CD4-positive, alpha-beta T cell treated with Interleukin-6 at 100 ng/mL for 8 hours (primary cell): ENCODE measurements at regions not wholly inside any gene's neighbourhood (a gene's known extent, or its start where the extent isn't known, plus 50 kb on each side); places are given as distances from the start of the nearest gene placed in this dataset.

ENCODE experiments used
- DNase-seq: peaks from one replicate; pipeline ENCODE4 v3.0.0-alpha.2; 2020; ENCODE audit warnings: mixed read lengths, low spot score

DNA sequence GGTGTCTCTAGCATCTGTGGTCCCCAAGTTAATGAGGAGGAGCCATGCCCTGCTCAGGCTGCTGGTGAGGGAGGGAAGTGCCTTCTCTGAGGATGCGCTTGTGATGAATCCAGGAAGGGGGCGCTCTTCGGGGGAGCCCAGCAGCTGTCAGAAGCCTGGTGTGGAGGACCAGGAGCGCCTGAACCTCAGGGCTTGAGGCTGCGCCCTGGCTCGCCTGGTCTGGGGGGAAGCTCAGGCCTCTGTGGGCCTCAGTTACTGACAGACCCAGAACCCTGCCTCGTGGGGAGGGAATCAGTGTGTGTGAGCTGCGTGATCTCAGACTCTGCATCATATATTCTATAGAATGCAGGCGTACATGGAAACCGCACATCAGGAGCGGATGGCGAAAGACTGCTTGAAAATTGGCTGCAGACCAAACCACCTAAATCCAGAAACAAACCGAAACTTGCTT lies 126.1 kb downstream of the SEC14L1 start:
- no peak for DNase-seq

GRCh38 chr17:77269696-77270681 lies 129.2 kb downstream of the SEC14L1 start:
- DNase-seq: no peak

DNA sequence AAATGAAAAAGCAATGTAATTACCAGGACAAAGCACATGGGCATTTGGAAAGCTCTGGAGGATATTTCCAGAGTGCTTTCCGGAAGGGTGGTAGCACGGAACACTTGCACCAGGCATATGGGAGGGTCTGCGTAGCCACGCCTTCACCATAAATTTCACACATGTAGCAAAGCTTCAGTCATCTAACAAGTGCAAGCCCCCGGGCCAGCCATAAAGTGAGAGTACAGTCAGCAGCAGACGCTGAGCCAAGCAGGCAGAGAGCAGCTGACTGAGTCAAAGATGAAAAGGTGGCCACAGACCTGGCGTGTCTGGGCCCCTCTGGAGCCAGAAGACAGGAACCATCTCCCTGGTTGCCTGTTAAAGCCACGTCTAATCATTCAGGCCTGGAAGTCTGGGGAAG lies 130.6 kb downstream of the SEC14L1 start:
- no peak for DNase-seq

- DNase-seq: no peak
Measured at GRCh38 chr17:77273397-77274085, 132.8 kb downstream of the SEC14L1 start.

DNA sequence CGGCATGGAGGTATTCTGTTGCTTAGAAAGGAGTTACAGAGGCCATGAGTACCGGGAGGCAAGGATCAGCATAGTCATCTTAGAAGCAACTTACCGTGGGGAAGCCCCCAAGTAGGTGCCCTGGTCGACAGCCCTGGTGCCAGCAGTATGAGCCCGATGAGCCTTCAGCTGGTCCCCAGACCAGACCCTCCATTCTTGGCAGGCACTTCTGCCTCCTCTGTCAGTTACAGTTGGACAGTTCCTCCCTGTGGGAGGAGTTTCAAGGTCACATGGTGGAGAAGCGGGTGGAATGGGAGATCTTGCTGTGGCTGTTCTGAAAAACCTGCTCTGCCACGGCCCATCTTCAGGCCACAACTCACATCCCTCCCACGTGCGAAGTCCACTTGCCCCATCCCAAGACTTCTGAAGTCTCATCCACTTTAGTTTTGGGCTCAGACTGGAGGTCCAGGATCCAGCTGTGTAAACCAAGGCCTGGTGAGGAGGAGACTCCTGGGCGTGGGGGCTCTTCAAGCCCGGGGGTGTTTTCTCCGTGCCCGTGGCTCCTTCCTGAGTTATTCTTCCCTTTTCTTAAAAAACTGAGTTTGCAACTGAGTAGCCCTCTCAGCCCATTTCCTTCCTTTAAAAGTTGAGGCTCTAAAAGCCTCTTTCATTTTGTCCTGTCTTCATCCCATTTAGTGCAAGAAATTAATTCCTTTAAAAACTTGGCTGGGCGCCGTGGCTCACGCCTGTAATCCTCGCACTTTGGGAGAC lies 133.5 kb downstream of the SEC14L1 start:
- DNase-seq: no peak

GRCh38 chr17:77279448-77280303 lies 138.9 kb downstream of the SEC14L1 start:
- DNase-seq: no peak

GRCh38 chr17:77280304-77281121 lies 139.7 kb downstream of the SEC14L1 start:
- no peak for DNase-seq

DNA sequence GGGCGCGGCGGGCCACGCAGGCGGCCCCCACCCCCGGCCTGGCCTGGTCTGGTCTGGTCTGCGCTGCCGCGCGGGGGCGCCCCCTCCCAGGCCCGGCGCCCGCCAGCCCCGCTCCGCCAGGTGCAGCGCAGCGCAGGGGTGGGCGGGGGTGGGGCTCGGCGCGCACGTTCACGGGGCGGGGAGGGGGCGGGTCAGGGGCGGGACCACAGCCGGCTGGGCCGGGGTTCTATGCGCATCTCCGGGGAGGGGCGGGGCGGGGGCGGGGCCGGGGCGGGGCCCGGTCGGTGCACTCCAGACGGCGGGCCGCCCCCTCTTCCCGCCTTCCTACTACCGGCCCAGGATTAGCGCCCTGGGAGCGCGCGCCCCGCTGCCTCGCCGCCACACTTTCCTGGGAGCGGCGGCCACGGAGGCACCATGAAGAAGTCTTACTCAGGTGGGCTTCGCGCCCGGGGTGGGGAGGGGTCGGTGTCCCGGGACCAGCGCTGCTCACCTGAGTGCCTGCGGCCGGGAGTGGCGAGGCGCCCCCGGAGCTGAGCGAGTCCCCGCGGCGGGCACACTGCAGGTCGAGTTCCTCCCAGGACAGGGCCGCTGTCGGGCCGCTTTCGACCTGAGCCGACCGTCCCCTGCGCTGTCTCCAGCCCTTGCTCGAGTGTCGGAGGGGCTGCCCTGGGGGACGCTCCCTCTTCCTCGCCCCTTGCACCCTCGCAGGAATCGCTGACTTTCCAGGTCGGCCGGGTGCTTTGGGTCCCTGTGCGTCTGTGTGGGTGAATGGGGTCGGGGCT lies 140.5 kb downstream of the SEC14L1 start:
- peak; percentile 60 for DNase-seq

- no peak for DNase-seq
Measured at GRCh38 chr17:77281904-77282367, 141.2 kb downstream of the SEC14L1 start.

- no peak for DNase-seq
Measured at GRCh38 chr17:77282524-77283515, 142.1 kb downstream of the SEC14L1 start.

GRCh38 chr17:77284023-77284617 lies 143.4 kb downstream of the SEC14L1 start:
- DNase-seq: no peak

DNA sequence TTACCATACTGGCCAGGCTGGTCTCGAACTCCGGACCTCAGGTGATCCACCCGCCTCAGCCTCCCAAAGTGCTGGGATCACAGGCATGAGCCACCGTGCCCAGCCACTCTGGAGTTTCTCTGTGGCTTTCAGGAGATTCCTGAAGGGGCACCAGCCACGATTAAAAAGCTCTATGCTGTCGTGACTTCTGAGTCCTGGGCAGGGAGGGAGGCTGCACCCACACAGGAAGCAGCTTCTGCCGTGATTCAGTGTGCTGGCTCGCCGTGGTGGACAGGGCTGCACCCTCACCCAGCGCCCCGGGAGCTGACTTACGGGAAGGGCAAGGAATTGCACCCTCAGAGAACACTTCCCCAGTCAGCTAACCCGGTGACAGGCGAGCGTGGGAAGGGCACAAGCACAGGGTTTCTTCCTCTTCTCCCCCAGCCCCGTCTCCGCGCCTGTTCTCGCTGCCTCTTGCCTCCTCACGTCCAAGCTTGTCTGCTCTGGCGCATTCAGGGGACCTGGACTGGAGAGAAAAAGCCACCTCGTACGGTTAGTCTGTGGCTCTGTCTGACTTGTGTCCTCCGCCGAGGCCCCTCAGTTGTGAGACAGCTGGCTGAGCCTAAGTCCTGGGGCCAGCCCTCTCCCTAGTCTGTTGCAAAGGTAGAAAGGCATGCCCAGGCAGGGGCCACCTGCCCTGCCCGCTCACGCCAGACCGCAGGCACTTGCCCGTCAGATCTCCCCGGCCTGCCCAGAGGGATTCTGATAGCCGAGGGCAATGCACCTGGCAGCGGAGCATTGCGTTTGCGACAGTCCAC lies 145.0 kb downstream of the SEC14L1 start:
- peak; percentile 14 for DNase-seq

DNA sequence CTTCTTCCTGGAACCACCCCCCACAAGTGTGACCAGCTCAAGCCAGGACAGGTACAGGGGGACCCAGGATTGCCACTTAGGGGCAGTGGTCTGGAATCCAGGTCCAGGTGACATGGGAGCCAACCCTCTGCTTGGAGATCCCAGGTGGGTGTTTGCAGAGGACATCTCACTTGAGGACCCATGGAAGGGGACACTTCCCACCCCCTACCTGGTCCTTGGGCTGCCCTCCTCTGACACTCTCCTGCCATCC lies 145.5 kb downstream of the SEC14L1 start:
- no peak for DNase-seq

DNA sequence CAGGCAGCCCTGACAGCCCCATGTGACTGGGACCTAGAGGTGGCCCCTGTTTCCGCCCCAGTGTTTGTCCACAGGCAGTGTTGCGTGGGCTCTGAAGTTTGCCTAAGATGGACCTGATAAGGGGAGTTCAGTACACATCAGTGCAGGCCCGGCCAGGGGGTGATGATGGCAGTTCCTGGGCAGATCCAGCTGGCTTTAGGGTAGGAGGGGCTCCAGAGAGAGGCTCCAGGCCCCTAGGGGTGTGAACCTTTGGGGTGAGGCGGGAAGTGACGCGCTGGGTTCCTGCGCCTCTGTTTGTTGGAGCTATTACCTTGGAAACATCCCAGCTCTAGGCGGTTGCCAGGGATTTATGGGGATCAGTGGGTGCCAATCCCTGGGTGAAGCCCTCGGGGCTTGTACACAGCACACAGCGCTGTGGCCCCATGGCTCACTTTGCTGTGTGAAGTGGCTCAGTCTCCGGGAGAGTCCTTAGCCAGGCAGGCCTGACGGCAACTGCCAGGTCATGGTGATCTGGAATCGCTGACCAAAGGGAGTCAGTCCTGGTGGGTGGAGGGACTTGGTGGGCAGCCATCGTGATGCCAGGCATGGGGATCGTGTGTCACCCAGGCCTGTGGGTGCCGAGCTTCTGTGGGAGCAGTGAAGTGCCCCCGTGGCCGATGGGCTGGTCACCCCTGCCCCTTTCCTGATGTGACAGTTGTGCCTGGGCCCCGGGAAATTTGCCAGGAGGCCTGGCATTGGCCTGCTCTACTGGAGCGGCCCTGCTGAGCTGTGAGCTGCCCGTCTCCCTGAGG lies 146.1 kb downstream of the SEC14L1 start:
- DNase-seq: no peak

- no peak for DNase-seq
Measured at GRCh38 chr17:77287432-77288068, 146.8 kb downstream of the SEC14L1 start.

- DNase-seq: no peak
Measured at GRCh38 chr17:77288115-77288619, 147.4 kb downstream of the SEC14L1 start.
